CD4-positive, alpha-beta T cell treated with Interleukin-4 for 1 hour (primary cell): ENCODE measurements at regions not wholly inside any gene's neighbourhood (a gene's known extent, or its start where the extent isn't known, plus 50 kb on each side); places are given as distances from the start of the nearest gene placed in this dataset.
"Not testable (repeated sequence)": the region's sequence is repeated elsewhere in the genome, so short reads cannot be mapped to it uniquely, and the experiment has no call there.

Experiments
- DNase-seq, 2 donors: peaks; one replicate each; pipeline ENCODE4 v3.0.0-alpha.2; 2020 to 2022

DNA sequence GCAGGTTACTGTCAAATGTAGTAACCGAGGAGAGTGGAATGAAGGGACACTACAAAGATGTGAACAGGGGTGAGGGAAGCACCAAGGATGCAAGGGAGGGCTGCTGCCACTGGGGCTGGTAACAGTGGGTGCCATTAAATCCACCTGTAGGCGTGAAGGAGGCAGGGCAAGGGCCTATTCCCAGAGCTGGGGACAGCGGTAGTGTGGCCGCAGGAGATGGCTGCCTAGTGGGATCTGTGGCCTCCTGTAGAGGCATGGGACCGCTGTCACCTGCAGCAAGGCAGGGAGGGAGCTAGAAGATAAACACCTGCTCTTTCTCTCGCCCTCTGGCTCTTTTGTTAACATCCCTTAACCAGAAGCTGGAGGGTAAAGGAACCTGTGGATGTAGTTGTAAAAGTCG, 80.5 kb upstream of the CNIH3 start:
- no peak for DNase-seq

DNA sequence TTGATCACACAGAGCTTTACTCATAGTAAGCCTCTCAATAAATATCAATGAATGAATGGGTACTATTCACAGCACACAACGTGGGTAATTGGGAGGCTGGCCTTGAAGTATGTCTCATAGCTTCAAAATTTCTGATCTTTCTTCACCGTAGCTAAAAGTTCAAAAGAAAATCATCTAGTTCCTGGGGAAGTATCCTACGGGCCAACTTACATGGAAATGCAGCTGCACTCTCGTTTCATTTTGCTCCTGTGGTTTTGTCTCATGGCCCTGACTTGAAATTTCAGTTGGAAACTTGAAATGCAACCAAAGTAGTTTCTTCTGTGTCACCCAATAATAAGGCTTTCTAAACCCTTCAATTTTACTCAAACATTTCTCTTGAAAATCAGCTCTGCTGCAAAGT, 76.1 kb upstream of the CNIH3 start:
- DNase-seq = no peak

DNA sequence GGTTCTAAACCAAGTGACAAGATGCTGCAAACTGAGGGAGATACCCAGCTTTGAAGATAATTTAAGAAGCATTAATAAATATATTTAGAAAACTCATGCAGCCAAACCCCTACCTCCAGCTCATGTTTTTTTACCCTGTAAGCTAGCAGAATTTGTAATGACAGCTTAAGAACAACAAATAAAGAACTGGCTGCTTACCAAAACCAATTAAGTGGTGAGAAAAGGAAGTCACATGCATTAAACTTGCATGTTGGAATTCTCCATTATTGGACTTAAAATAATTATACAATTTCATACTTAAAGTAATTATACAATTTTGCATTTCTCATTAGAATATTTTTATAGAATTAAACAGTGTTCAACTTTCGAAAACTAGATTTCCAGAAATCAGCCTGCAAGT, 75.6 kb upstream of the CNIH3 start:
- DNase-seq = no peak

DNA sequence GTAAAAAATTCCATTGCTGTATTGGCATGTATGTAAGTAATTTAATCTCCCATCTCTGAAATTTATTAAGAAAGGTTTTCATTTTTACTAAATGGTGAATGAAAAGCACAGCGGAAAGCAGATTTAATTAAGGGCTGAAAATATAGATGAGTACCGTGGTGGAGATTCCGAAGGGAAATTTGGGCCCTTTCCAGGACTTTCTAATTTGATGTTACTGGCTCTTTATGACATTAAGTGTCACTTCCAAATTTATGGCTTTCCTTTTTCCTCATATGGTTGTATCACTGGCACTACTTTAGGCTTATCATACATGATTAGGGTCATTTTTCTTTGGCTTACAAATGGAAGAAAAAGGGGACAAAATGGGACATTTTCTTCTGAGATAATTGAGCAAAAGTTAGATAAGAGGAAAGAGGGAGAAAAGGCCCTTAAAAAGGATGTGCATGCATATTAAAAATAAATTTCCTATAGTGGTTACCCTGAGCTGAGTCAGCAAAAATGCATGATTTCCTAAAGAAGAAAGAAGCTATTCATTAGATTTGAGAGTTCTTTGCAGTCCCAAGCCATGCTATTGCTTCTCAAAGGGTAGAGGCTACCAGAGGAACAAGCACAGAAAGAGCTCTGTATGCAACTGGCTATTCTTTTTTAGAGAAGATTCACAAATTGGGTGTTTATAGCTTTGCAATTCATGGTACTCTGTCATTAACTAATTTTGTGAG, 74.9 kb upstream of the CNIH3 start:
- DNase-seq = no peak

DNA sequence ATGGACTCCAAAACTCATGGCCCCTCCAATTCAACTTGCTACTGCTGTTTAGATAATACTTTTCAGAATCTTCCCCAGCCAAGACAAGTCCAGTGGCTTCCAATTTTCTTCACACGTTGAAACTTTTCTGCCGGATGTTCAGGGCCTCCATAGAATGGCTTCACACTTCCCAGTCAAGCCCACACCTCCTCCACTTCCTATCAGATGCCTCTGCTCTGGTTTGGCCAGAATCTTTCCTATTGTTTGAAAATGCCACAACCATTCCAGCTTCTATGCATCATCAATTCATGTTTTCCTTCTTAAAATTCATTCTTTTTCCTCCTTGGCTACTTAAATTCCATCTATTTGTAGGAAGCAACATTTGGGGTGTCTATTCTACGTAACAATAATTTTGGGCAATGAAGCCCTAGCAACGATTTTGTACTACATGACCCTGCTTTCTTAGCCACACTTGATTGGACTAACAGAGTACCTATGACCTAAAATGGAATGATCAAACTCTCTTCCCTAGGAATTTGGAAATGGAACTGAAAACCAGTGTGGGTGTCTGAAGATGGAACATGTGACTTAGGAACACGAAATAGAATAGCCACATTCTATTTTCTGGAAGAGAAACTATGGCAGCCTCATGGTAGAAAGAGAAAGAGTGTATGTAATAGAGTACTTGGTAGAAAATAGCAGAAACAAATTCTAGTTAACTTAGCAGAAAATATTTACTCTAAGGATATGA, 74.1 kb upstream of the CNIH3 start:
- no peak for DNase-seq

DNA sequence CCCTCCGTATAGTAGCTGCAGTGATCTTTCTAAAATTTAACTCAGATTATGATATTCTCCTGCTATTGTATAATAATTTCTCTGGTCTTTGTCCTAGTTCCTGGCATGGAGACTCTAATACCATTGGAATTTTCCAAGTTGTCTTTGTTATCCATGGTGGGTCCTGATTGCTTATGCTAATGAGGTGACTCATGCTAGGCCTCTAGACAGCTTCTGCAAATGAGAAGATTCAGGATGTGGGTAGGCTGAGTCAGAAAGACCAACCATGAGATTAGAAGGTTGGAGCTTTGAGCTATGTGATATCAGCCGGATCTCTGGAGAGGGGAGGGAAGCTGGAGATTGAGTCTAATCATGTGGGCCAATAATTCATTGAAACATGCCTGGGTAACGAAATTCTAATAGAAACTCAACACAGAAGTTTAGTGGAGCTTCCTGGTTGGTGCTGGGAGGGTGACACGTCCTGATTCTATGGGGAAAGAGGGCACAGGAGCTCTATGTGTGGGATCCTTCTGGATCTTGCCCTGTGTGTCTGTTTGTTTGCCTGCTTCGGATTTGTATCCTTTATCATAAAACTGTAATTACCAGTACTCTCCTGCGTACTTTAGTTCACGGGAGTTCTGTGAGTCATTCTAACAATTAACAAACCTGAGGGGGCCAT, 73.2 kb upstream of the CNIH3 start:
- peak; percentile 1 to 39 for DNase-seq

DNA sequence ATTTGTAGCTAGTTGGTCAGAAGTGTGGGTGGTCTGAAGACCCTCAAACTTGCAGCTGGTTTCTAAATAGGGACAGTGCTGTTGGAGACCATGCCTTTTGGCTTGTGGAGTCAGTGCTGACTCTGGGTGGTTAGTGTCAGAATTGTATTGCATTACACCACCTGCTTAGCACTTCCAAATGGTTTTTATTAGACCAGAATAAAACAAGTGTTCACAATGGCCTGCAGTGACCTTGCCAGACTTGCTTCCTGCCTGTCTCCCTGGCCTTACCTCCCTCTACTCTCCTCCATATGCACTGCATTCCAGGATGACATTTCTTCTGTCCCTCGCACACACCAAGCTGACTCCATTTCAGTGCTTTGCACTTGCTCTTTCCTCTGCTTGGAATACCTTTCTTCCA, 72.7 kb upstream of the CNIH3 start:
- DNase-seq = no peak

DNA sequence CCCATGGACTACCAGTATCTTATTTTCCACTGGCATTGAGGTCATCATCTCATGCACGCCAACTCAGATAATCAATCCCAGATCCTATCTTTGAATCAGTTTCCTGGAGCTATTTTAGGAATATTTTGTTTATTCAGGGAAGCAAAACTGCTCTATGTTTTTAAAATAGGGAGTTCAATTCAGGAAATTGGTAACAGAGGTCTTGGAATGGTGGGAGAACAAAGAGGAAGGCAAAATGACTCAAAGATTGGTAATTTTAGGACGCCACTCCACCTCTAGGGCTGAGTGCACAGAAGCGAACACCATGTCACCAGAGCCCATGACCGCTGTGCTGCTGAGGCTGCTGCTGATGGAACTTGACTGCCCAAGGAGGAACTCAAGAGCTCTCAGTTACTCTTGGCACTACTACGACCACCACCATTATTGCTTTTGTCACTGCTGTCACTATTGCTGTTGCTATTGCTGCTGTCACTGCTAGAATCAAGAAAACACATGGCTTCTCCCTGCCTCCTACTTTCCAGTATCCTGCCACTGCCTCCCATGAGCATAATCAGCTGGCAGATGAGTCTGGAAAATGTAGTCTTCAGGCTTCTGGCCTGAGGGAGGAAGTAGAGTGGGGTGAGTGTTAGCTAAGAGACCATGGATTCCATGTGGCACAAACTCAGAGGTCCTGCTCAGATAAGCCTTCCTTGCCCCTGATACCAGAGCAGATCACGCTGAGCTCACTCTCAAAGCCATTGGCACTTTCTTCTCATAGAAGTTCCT, 71.6 kb upstream of the CNIH3 start:
- DNase-seq = no peak

DNA sequence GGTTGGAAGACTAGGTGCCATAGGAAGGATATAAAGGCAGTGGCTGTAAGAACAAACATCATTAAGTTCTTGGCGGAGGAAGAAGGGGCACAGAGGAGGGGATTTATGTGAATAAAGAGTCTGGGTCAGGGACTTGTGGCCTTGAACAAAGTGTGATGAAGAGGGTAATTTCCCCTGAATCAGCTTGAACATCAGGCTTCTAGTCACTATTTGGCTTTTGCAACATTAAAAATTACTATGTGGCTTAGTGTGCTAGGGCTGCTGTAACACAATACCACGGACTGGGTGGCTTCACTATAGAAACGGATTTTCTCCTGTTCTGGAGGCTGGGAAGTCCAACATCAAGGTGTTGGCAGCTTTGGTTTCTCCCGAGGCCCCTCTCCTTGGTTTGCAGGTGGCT, 70.5 kb upstream of the CNIH3 start:
- DNase-seq = no peak

DNA sequence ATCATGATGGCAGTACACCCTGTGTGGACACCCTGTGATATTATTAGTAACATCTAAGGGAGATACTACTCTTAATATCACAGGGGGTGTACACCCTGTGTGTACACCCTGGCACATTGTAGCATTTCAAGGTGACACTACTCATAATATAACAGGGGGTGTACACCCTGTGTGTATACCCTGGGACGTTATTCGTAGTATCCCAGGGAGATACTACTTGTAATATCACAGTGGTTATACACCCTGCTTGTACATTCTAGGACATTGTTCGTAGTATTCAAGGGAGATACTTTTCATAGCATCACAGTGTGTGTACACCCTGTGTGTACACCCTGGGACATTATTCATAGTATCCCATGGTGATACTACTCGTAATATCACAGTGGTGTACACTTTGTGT, 67.4 kb upstream of the CNIH3 start:
- no peak for DNase-seq

DNA sequence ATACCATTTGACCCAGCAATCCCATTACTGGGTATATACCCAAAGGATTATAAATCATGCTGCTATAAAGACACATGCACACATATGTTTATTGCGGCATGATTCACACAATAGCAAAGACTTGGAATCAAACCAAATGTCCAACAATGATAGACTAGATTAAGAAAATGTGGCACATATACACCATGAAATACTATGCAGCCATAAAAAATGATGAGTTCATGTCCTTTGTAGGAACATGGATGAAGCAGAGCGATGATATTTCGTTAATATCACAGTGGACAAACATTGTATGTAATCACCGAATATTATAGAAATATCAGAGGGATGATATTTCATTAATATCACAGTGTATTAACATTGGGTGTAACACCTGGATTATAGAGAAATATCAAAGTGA, 64.9 kb upstream of the CNIH3 start:
- not testable (repeated sequence) for DNase-seq

DNA sequence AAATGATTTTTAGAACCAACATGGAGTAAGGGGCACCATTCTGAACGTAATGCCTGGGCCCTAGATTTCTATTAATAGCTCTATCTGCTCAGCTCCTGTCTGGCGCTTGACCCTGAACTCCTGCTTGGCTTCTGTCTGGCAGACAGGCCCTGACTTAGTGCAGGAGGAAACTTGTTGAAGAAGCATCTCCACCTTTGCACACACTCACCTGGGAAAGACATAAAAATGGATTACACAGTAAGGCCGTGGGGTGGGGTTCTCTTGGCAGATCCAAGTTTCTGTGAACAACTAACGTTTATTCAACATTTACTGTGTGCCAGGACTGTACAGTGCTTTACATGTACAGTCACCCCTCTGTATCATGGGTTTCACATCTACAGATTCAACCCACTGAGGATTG, 62.1 kb upstream of the CNIH3 start:
- DNase-seq = no peak

DNA sequence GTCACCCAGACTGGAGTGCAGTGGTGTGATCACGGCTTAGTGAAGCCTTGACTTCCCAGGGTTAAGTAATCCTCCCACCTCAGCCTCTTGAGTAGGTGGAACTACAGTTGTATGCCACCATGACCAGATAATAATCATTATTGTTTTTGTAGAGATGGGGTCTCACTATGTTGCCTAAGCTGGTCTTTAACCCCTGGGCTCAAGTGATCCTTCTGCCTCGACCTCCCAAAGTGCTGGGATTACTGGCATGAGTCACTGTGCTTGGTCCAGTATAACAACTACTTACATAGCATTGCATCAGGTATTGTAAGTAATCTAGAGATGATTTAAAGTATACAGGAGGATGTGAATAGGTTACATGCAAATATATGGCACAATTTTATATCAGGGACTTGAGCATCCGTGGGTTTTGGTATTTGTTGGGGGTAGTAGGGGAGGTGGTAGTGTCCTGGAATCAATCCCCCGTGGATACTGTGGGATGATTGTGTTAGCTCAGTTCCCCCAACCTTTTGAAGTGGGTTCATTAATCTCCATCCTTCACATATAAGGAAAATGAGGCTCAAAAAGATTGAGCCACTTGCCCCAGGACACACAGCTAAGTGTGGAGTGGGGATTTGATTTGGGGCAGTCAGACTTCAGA, 61.4 kb upstream of the CNIH3 start:
- no peak for DNase-seq

DNA sequence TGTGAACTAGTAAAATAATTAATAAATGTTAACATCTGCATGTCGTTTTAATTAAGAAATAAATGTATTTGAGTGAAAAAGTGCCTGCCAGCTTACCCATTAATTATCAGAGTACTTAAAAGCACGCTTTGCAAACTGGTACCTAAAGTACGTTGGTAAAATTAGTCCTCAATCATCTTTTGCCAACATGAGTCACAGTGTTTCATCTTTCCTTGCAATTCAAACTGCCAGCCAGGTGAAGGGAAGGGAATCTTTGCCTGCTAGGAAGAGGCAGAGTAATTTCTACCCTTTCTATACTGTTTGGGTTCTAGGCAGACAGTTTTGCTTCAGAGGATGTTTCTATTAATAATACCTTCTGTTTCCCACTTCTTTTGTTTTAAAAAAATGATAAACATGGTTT, 57.2 kb upstream of the CNIH3 start:
- no peak for DNase-seq

DNA sequence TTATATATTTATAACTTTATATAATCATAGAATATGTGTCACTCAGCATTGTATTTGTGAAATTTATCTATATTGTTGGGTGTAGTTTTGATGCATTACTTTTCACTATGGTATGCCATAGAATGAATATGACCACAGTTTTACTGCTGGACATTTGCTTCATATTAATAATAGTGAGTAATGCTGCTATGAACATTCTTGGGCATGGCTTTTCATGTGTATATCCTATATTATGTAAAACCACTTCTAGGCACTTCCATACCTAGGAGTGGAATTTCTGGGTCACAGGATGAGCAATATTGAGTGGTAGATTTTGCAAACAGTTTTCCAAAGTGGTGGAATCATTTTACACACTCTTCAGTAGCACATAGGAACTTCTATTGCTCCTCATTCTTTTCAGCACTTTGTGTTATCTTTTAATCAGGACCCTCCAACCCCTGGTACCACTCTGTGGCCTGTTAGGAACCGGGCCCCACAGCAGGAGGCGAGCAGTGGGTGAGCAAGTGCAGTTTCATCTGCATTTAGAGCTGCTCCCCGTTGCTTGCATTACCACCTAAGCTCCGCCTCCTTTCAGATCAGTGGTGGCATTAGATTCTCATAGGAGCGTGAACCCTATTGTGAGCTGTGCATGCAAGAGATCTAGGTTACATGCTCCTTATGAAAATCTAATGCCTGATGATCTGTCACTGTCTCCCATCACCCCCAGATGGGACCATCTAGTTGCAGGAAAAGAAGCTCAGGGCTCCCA, 56.0 kb upstream of the CNIH3 start:
- DNase-seq = no peak

DNA sequence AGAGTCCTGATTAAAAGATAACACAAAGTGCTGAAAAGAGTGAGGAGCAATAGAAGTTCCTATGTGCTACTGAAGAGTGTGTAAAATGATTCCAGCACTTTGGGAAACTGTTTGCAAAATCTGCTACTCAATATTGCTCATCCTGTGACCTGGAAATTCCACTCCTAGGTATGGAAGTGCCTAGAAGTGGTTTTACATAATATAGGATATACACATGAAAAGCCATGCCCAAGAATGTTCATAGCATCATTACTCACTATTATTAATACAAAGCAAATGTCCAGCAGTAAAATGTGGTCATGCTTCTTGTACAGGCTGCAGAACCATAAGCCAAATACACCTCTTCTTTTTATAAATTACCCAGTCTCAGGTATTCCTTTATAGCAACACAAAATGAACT, 53.2 kb upstream of the CNIH3 start:
- not testable (repeated sequence) for DNase-seq

DNA sequence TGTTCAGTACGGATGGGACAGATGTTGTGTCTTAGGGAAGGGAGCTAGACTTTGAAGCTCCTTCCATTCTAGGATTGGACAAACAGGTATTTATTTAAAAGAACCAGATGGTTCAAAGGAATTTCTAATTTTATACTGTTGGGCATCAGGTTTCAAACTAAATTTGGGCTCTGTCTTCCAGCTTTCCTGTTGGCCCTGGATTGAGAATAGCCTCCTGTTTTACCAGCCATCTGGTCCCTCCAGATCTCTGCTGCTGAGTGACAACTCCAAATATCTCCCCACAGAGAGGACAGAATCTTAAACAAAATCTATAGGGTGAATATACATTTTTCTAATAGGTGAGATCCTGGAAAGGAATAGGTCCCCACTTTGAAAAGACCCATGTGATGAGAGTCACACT, 52.5 kb upstream of the CNIH3 start:
- DNase-seq = no peak

DNA sequence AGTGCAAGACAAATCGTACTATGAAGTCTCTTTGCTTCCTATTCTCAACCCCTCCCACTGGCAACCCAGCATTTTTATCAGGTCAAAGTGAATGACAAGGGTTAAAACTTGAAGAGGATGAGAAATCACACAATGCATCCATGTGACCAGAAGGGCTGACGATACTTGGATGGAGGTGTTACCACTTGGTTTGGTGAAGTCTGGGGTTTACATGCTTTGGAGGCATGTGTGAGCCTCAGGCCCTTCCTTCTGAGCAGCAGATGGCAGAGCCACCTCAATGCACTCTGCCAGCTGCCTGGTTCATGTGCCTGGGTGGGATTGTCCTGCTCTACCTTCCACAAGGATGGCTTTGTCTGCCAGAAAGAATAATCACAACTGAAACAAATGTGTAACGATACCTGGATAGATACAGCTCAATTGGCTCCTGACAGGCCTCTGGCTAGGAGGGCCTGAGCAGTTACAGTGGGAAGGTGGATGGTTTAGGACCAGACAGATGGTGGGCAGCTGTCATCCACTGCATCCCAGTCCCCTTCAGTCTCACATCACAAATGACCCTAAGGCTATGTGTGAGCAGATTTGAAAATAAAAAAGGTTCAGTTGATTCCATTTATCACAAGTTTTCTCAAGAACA, 51.5 kb upstream of the CNIH3 start:
- DNase-seq = no peak

DNA sequence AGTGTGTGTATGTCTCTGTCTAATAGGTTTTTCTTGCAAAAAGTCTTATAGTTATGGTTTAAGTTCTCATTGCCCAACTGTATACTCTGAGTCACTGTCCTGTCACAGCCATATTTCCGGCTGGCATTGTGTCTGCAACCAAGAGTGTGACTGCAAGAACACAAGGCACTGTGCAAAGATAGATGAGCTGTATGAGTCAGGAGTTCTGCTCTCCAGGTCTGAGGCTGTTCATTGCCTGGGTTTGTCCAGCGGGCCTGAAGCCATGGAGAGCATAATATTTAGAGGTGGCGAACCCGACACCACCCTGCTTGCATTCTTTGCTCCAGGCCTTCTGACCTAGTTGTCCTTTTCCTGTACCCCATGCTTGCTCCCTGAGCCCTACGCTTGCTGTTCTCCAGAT, 50.9 kb upstream of the CNIH3 start:
- peak in 1 of 2 donors; percentile 58 for DNase-seq

DNA sequence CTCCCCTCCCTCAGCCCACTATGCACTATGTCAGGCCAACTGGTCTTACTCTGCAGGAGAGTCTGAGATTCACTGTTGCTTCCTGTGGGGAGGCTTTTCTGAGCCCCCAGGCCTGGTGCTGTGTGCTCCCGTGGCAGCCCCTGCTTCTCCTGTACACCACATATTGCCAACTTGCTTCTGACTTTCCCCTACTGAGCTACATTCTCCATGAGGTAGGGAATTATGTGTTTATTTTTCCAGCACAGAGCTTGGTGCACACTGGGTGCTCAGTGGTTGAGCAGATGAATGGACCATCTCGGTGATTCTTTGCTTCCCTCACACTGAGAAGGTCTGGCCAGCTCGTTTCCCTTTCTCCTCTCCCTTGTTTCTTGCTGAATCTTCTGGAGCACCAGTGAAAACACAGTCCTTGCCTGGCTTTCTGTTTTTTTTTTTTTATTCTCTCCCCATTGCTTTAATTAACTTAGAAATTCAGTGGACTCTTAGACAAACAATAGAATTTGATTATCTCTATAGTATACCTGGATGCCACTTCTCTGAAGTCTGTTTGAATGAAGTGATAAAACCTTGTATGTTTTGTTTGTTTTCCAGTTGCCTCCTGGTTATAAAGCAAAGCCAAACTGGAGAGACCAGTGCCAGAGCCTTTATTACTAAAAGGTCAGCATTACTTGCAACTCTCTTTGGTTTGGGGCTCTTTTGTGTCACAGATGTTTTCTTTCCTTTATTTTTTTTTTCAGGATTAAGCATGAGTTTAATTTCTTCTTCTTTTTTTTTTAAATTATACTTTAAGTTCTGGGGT, 50.3 kb upstream of the CNIH3 start:
- DNase-seq = no peak
